IMR-90 (cell line): ENCODE measurements at regions not wholly inside any gene's neighbourhood (a gene's known extent, or its start where the extent isn't known, plus 50 kb on each side); places are given as distances from the start of the nearest gene placed in this dataset.

ENCODE experiments used
- BHLHE40 ChIP-seq: fragments of 150-350 bp; IDR thresholded peaks from 2 replicates; pipeline ENCODE4 v1.6.1; 2016; ENCODE audit warnings: mild to moderate bottlenecking, low read depth, low read length
- CEBPB ChIP-seq: IDR thresholded peaks from 2 replicates; pipeline ENCODE4 v1.6.1; 2012; ENCODE audit warnings: low read depth, low read length, improper control_type of control experiment
- CHD1 ChIP-seq: IDR thresholded peaks from 2 replicates; pipeline ENCODE4 v1.6.1; 2012; ENCODE audit warnings: low read depth, low read length, improper control_type of control experiment
- FOS ChIP-seq: fragments of 150-350 bp; IDR thresholded peaks from 2 replicates; pipeline ENCODE4 v1.6.1; 2016; ENCODE audit warnings: low read depth, low read length
- MAZ ChIP-seq: IDR thresholded peaks from 2 replicates; pipeline ENCODE4 v1.6.1; 2012; ENCODE audit warnings: low read depth, mild to moderate bottlenecking, low read length, improper control_type of control experiment, moderate library complexity, borderline replicate concordance
- POLR2A ChIP-seq: IDR thresholded peaks from 2 replicates; pipeline ENCODE4 v1.6.1; 2012; ENCODE audit warnings: mild to moderate bottlenecking, low read depth, low read length
- RAD21 ChIP-seq: IDR thresholded peaks from 2 replicates; pipeline ENCODE4 v1.6.1; 2012; ENCODE audit warnings: low read length, improper control_type of control experiment
- TF ChIP-seq, protein P1 (sequence below): conservative IDR thresholded peaks from 2 replicates; pipeline ENCODE4 v1.5.1; 2012; ENCODE audit warnings: mild to moderate bottlenecking, low read depth, low read length, improper control_type of control experiment
- TF ChIP-seq, protein P2 (sequence below): fragments of 150-350 bp; IDR thresholded peaks from 2 replicates; pipeline ENCODE4 v1.6.1; 2017; ENCODE audit warnings: mild to moderate bottlenecking, antibody characterized with exemption, low read length, low read depth

DNA sequence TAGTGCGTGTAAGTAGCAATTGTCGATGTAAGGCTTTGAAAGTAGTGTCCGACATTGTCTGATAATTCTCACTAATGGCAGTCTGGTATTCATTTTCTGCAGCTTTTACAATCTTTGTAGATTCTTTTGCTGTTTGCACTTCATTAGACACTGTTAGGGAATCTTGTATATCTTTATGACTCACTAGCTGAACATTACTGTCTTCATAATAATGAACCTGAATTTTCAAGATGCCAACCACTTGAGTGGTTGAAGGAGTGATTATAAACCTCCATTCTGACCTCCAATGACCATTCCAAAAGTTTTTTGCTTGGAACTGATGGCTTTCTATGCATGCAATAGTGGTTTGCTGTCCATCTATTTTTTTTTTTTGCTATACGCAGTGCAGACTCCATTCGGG is 76.4 kb upstream of the MFGE8 start:
- TF ChIP-seq, protein P1, sequence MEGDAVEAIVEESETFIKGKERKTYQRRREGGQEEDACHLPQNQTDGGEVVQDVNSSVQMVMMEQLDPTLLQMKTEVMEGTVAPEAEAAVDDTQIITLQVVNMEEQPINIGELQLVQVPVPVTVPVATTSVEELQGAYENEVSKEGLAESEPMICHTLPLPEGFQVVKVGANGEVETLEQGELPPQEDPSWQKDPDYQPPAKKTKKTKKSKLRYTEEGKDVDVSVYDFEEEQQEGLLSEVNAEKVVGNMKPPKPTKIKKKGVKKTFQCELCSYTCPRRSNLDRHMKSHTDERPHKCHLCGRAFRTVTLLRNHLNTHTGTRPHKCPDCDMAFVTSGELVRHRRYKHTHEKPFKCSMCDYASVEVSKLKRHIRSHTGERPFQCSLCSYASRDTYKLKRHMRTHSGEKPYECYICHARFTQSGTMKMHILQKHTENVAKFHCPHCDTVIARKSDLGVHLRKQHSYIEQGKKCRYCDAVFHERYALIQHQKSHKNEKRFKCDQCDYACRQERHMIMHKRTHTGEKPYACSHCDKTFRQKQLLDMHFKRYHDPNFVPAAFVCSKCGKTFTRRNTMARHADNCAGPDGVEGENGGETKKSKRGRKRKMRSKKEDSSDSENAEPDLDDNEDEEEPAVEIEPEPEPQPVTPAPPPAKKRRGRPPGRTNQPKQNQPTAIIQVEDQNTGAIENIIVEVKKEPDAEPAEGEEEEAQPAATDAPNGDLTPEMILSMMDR, result no peak
- peak; percentile 51; the same call in 1 of the 2 replicates for TF ChIP-seq CEBPB
- TF ChIP-seq POLR2A, result no peak
- TF ChIP-seq MAZ, result no peak
- no peak for TF ChIP-seq BHLHE40
- TF ChIP-seq RAD21, result 0 out of 2 replicates have a peak, but pooled peaks have one; percentile 4
- no peak for TF ChIP-seq CHD1
- TF ChIP-seq, protein P2, sequence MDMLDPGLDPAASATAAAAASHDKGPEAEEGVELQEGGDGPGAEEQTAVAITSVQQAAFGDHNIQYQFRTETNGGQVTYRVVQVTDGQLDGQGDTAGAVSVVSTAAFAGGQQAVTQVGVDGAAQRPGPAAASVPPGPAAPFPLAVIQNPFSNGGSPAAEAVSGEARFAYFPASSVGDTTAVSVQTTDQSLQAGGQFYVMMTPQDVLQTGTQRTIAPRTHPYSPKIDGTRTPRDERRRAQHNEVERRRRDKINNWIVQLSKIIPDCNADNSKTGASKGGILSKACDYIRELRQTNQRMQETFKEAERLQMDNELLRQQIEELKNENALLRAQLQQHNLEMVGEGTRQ, result no peak
- TF ChIP-seq FOS, result peak; percentile 80
